ENCODE measurements at regions not wholly inside any gene's neighbourhood (a gene's known extent, or its start where the extent isn't known, plus 50 kb on each side); places are given as distances from the start of the nearest gene placed in this dataset.

- TF ChIP-seq POLR2AphosphoS5 (IDR thresholded peaks at IDR 0.05; ENCODE audit: low read depth, low read length): no peak
- TF ChIP-seq ZNF274 (IDR thresholded peaks at IDR 0.05; ENCODE audit: borderline replicate concordance, extremely low read depth, low read length): no peak
- TF ChIP-seq, protein P1, sequence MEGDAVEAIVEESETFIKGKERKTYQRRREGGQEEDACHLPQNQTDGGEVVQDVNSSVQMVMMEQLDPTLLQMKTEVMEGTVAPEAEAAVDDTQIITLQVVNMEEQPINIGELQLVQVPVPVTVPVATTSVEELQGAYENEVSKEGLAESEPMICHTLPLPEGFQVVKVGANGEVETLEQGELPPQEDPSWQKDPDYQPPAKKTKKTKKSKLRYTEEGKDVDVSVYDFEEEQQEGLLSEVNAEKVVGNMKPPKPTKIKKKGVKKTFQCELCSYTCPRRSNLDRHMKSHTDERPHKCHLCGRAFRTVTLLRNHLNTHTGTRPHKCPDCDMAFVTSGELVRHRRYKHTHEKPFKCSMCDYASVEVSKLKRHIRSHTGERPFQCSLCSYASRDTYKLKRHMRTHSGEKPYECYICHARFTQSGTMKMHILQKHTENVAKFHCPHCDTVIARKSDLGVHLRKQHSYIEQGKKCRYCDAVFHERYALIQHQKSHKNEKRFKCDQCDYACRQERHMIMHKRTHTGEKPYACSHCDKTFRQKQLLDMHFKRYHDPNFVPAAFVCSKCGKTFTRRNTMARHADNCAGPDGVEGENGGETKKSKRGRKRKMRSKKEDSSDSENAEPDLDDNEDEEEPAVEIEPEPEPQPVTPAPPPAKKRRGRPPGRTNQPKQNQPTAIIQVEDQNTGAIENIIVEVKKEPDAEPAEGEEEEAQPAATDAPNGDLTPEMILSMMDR (IDR thresholded peaks at IDR 0.05; ENCODE audit: control extremely low read depth in 1 of 3, insufficient read depth in 1 of 3, low read depth in 1 of 3, low read length in 3 of 3): no peak
- TF ChIP-seq EP300 (IDR thresholded peaks at IDR 0.05; ENCODE audit: borderline replicate concordance in 1 of 2, low read depth in 2 of 2, low read length in 2 of 2): no peak
- TF ChIP-seq MAX (IDR thresholded peaks at IDR 0.05): no peak
- TF ChIP-seq RAD21 (IDR thresholded peaks at IDR 0.05 in 1 of 2, conservative IDR thresholded peaks at IDR 0.05 in 1 of 2; ENCODE audit: low read depth in 2 of 2, low read length in 2 of 2): no peak
- no peak for TF ChIP-seq RNF2 (IDR thresholded peaks at IDR 0.05; ENCODE audit: borderline replicate concordance, low read depth, low read length, missing control alignments, poor library complexity, severe bottlenecking)
- no peak for TF ChIP-seq POLR2A (IDR thresholded peaks at IDR 0.05; ENCODE audit: control extremely low read depth in 1 of 2, low read depth in 2 of 2, low read length in 2 of 2)
- no peak for TF ChIP-seq NRF1 (IDR thresholded peaks at IDR 0.05; ENCODE audit: low read depth, low read length)
- no peak for TF ChIP-seq KDM1A (IDR thresholded peaks at IDR 0.05; ENCODE audit: borderline replicate concordance, low read length)
- no peak for TF ChIP-seq EGR1 (IDR thresholded peaks at IDR 0.05; ENCODE audit: borderline replicate concordance, low read depth, low read length)
- no peak for TF ChIP-seq SRF (IDR thresholded peaks at IDR 0.05; ENCODE audit: low read depth, low read length)
- TF ChIP-seq, protein P2, sequence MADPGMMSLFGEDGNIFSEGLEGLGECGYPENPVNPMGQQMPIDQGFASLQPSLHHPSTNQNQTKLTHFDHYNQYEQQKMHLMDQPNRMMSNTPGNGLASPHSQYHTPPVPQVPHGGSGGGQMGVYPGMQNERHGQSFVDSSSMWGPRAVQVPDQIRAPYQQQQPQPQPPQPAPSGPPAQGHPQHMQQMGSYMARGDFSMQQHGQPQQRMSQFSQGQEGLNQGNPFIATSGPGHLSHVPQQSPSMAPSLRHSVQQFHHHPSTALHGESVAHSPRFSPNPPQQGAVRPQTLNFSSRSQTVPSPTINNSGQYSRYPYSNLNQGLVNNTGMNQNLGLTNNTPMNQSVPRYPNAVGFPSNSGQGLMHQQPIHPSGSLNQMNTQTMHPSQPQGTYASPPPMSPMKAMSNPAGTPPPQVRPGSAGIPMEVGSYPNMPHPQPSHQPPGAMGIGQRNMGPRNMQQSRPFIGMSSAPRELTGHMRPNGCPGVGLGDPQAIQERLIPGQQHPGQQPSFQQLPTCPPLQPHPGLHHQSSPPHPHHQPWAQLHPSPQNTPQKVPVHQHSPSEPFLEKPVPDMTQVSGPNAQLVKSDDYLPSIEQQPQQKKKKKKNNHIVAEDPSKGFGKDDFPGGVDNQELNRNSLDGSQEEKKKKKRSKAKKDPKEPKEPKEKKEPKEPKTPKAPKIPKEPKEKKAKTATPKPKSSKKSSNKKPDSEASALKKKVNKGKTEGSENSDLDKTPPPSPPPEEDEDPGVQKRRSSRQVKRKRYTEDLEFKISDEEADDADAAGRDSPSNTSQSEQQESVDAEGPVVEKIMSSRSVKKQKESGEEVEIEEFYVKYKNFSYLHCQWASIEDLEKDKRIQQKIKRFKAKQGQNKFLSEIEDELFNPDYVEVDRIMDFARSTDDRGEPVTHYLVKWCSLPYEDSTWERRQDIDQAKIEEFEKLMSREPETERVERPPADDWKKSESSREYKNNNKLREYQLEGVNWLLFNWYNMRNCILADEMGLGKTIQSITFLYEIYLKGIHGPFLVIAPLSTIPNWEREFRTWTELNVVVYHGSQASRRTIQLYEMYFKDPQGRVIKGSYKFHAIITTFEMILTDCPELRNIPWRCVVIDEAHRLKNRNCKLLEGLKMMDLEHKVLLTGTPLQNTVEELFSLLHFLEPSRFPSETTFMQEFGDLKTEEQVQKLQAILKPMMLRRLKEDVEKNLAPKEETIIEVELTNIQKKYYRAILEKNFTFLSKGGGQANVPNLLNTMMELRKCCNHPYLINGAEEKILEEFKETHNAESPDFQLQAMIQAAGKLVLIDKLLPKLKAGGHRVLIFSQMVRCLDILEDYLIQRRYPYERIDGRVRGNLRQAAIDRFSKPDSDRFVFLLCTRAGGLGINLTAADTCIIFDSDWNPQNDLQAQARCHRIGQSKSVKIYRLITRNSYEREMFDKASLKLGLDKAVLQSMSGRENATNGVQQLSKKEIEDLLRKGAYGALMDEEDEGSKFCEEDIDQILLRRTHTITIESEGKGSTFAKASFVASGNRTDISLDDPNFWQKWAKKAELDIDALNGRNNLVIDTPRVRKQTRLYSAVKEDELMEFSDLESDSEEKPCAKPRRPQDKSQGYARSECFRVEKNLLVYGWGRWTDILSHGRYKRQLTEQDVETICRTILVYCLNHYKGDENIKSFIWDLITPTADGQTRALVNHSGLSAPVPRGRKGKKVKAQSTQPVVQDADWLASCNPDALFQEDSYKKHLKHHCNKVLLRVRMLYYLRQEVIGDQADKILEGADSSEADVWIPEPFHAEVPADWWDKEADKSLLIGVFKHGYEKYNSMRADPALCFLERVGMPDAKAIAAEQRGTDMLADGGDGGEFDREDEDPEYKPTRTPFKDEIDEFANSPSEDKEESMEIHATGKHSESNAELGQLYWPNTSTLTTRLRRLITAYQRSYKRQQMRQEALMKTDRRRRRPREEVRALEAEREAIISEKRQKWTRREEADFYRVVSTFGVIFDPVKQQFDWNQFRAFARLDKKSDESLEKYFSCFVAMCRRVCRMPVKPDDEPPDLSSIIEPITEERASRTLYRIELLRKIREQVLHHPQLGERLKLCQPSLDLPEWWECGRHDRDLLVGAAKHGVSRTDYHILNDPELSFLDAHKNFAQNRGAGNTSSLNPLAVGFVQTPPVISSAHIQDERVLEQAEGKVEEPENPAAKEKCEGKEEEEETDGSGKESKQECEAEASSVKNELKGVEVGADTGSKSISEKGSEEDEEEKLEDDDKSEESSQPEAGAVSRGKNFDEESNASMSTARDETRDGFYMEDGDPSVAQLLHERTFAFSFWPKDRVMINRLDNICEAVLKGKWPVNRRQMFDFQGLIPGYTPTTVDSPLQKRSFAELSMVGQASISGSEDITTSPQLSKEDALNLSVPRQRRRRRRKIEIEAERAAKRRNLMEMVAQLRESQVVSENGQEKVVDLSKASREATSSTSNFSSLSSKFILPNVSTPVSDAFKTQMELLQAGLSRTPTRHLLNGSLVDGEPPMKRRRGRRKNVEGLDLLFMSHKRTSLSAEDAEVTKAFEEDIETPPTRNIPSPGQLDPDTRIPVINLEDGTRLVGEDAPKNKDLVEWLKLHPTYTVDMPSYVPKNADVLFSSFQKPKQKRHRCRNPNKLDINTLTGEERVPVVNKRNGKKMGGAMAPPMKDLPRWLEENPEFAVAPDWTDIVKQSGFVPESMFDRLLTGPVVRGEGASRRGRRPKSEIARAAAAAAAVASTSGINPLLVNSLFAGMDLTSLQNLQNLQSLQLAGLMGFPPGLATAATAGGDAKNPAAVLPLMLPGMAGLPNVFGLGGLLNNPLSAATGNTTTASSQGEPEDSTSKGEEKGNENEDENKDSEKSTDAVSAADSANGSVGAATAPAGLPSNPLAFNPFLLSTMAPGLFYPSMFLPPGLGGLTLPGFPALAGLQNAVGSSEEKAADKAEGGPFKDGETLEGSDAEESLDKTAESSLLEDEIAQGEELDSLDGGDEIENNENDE (IDR thresholded peaks at IDR 0.05; ENCODE audit: insufficient replicate concordance, low read length): no peak
- no peak for TF ChIP-seq ASH2L (IDR thresholded peaks at IDR 0.05; ENCODE audit: low read length)
Measured at GRCh38 chr2:163990101-163990500, 254.3 kb upstream of the FIGN start.

Measured in H1 (cell line).